GM18907 (cell line): ENCODE measurements at regions not wholly inside any gene's neighbourhood (a gene's known extent, or its start where the extent isn't known, plus 50 kb on each side); places are given as distances from the start of the nearest gene placed in this dataset.

Experiments used
- ATAC-seq: cut with Tn5 transposase; IDR thresholded peaks from one replicate; pipeline ENCODE4 v1.9.1; 2021; ENCODE audit warnings: mild to moderate bottlenecking, moderate library complexity; ENCODE audit not compliant: unreplicated experiment

- no peak for ATAC-seq
These were observed 68.0 kb upstream of the NR3C2 start for GRCh38 chr4:148510211-148510610.

- no peak for ATAC-seq
These were observed 61.5 kb upstream of the NR3C2 start for GRCh38 chr4:148503681-148504080.

GRCh38 chr4:148497258-148497657 lies 55.0 kb upstream of the NR3C2 start:
- ATAC-seq, result no peak

- no peak for ATAC-seq
These were observed 53.2 kb upstream of the NR3C2 start for GRCh38 chr4:148495463-148495862.
